Lower leg skin (tissue), 3 donors: ENCODE measurements at regions not wholly inside any gene's neighbourhood (a gene's known extent, or its start where the extent isn't known, plus 50 kb on each side); places are given as distances from the start of the nearest gene placed in this dataset.

Experiments used
- POLR2A ChIP-seq, 2 donors: fragments of 450-650 bp; IDR thresholded peaks; one replicate each; pipeline ENCODE4 v1.6.1; 2016 to 2017; ENCODE audit warnings: antibody characterized with exemption in 2 of 2, mild to moderate bottlenecking in 1 of 2, moderate library complexity in 1 of 2
- TF ChIP-seq, protein P1 (sequence below), 3 donors: fragments of 450-650 bp; IDR thresholded peaks; one replicate each; pipeline ENCODE4 v1.5.1; 2016; ENCODE audit warnings: antibody characterized with exemption in 3 of 3, mild to moderate bottlenecking in 3 of 3, moderate library complexity in 2 of 3

GRCh38 chr3:73797311-73797710 is 172.6 kb upstream of the PDZRN3 start:
- TF ChIP-seq, protein P1, sequence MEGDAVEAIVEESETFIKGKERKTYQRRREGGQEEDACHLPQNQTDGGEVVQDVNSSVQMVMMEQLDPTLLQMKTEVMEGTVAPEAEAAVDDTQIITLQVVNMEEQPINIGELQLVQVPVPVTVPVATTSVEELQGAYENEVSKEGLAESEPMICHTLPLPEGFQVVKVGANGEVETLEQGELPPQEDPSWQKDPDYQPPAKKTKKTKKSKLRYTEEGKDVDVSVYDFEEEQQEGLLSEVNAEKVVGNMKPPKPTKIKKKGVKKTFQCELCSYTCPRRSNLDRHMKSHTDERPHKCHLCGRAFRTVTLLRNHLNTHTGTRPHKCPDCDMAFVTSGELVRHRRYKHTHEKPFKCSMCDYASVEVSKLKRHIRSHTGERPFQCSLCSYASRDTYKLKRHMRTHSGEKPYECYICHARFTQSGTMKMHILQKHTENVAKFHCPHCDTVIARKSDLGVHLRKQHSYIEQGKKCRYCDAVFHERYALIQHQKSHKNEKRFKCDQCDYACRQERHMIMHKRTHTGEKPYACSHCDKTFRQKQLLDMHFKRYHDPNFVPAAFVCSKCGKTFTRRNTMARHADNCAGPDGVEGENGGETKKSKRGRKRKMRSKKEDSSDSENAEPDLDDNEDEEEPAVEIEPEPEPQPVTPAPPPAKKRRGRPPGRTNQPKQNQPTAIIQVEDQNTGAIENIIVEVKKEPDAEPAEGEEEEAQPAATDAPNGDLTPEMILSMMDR (IDR thresholded peaks at IDR 0.05) = no peak
- TF ChIP-seq POLR2A (IDR thresholded peaks at IDR 0.05) = no peak
